GM12872 (cell line): ENCODE measurements at regions not wholly inside any gene's neighbourhood (a gene's known extent, or its start where the extent isn't known, plus 50 kb on each side); places are given as distances from the start of the nearest gene placed in this dataset.

Experiments
- TF ChIP-seq, protein P1 (sequence below): IDR thresholded peaks from 3 replicates; pipeline ENCODE4 v1.5.1; 2011; ENCODE audit warnings: low read depth, mild to moderate bottlenecking, low read length, moderate library complexity; ENCODE audit not compliant: insufficient read depth

DNA sequence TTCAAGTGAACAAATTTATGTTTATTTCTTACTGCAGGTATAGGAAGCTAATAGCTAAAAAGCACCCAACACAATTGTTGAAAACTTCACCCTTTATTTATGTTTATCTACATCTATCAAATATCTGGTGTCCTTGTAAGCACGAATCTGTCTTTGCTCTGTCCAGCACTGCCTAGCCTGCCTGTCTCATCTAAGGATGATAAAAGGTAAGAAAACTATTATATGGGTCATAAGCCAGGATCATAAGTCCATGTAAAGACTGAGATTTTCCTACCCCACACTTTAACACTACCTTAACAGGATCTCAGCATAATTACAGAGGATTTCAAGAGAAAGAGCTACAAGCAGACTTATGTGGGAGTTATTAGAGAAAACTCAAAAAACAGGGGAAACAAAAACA, 365.6 kb upstream of the TMEFF2 start:
- TF ChIP-seq, protein P1, sequence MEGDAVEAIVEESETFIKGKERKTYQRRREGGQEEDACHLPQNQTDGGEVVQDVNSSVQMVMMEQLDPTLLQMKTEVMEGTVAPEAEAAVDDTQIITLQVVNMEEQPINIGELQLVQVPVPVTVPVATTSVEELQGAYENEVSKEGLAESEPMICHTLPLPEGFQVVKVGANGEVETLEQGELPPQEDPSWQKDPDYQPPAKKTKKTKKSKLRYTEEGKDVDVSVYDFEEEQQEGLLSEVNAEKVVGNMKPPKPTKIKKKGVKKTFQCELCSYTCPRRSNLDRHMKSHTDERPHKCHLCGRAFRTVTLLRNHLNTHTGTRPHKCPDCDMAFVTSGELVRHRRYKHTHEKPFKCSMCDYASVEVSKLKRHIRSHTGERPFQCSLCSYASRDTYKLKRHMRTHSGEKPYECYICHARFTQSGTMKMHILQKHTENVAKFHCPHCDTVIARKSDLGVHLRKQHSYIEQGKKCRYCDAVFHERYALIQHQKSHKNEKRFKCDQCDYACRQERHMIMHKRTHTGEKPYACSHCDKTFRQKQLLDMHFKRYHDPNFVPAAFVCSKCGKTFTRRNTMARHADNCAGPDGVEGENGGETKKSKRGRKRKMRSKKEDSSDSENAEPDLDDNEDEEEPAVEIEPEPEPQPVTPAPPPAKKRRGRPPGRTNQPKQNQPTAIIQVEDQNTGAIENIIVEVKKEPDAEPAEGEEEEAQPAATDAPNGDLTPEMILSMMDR = no peak

- TF ChIP-seq, protein P1 = no peak
Observed at GRCh38 chr2:192559587-192559986, 364.9 kb upstream of the TMEFF2 start.

- TF ChIP-seq, protein P1 = no peak
Observed at GRCh38 chr2:192558637-192559036, 363.9 kb upstream of the TMEFF2 start.

DNA sequence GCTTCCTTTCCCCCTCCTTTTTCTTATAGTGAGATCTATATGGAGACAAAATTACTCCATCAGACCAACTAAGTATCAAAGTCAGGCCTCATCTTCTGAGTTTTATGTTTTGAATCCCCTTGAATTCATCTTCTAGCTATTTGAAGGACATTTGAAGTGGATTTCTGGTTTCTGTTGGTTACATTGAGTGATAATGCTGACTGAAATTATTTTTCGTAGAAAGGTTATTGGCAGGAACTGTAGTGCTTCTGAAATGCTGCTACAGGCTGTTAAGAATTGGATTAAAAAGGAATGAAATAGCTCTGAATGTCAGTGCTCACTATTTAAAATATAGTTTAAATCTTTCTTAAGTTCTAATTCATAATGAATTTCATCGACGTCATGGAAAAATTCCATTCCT, 361.0 kb upstream of the TMEFF2 start:
- TF ChIP-seq, protein P1 = no peak

- TF ChIP-seq, protein P1 = no peak
Observed at GRCh38 chr2:192551760-192552159, 357.0 kb upstream of the TMEFF2 start.

- TF ChIP-seq, protein P1 = no peak
Observed at GRCh38 chr2:192546565-192546964, 351.8 kb upstream of the TMEFF2 start.

- TF ChIP-seq, protein P1 = no peak
Observed at GRCh38 chr2:192544371-192544955, 349.7 kb upstream of the TMEFF2 start.
